DMS 273 treated with DMSO at 0.1 percent for 48 hours (cell line): ENCODE measurements at regions not wholly inside any gene's neighbourhood (a gene's known extent, or its start where the extent isn't known, plus 50 kb on each side); places are given as distances from the start of the nearest gene placed in this dataset.
"Not testable (repeated sequence)": the region's sequence is repeated elsewhere in the genome, so short reads cannot be mapped to it uniquely, and the experiment has no call there.

Experiments used
- DNase-seq: peaks from one replicate; lab custom pipeline; 2025; lab: John Stamatoyannopoulos, UW

DNA sequence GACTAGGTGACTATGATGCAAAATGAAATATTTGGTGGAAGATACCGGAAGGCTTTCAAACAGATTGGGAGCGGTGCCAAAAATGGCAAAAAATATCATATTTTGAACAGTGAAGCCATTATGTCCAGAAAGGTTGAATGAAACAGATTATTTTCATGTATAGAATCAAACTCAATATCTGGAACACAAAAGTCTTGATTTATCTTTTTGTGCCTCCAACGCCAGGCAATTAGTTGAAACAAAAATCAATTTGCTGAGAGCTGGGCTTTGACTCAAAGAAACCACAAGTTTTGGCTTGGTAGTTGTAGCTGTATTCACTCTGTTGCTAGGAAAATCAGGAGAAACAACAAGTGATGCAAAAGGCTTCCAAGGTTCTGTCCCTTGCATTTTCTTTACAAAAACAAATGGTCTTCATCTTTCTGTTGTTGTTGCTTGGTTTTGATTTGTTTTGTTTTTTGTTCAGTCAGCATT is 421.7 kb upstream of the TYRP1 start:
- DNase-seq = no peak

DNA sequence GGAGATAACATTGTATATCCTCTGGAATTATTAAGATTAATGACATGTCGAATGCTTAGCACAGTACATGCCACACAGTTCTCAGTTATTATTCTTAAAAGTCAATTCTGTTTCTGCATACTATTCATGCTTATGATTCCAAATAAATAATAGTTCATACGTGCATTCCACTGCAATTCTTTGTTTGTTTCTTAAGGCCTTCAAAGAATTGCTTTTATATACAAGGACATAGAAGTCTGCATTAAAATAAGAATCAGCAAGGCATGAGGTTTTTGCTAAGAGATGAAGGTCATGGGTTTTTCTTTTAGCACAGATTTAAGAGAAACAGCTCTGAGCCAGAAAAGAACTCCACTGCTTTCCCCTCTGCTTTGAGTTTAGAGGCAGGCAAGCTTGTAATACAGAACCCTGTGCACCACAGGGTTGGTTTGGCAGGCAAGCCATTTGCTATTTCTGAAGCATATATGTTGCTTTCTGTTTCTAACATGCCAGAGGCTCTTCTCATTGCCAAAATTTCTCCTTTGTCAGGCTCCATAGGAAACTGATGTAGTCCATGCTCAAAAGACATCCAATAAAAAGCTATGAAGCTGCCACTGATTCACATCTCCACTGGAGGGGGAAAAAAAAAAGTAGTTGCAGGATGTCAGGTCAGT is 420.6 kb upstream of the TYRP1 start:
- DNase-seq = no peak

DNA sequence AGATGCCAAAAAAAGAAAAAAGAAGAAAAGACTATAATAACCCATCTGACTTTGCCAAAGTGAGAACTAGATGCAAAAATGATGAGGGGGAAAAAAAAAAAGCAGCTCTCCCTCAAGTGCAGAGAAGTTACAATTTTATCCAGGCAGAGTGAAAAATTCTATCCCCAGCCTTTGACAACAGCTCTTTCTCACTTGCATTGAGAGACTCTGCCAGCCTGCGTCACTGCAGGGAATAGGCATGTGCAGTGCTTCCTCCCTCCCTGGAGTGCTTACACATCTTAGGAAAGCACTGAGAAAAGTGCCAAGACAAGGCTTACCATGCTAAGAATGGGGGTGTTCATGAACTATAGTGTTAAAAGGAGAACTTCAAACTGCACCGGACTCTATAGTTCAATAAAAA is 418.6 kb upstream of the TYRP1 start:
- DNase-seq = no peak

DNA sequence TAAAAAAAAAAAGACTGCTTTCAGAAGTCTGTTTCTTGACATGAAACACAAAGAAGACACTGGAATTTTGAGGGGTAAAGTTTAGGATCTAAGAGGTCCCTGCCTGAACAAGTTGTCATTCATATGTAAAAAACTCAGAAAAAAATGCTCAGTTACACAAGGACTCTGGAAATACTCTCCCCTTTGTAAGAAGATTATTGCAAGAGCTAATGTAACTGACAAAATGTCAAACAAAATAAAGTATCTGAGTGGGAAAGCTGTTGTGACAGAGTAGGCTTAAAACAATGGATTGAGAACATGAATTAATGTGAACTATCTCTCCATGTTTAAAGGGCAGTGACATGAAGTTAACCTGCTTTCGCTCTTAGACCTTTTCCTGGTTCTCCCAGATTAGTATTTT is 416.7 kb upstream of the TYRP1 start:
- DNase-seq = no peak

DNA sequence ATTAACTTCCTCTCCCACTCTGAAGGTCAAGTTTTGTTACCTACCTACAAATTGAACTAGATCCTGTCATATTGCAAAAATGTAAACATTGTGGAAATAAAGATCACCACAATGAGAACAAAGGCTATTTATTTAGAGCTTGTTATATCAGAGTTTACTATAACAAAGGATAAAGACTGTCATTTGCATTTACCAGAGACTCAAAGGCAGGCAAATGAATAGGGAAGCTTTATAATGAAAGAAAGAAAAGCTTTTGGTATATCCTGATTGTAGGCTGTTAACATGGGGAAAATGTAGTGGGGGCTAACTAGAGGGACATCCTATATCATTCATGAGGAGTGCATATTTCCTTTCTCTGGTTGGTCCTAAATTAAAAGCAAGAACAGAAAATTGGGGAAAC is 403.5 kb upstream of the TYRP1 start:
- no peak for DNase-seq

DNA sequence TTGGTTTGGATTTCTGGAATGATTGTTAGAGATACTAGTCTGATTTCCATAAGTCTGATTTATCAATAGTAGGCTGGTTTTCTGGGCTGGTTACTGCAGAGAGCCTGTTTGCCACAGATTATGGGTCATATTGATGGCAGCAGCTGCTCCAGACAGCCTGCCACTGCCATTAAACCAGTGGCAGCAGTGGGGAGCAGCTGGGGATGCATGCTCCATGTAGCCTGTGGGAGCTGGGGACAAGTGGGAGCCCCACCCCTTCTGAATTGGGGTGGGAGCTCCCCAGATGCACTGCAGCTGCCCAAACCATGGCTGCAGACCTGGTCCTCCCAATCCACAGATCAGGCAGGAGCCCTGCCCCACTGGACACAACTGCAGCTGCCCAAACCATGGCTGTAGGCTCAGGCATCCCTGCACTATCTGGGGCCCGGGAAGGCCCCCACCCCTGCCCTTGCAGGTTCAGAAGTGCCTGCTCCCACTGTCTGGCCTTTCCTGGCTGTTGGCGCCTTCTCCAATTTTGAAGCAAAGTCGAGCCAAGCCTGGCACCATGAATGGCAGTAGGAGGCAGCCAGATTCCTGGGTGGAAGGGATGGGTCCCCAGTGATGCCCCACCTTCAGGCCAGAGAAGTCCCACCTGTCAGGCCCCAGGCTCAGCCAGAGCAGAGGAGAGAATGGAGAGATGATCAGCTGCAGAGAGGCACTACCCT is 402.9 kb upstream of the TYRP1 start:
- no peak for DNase-seq

DNA sequence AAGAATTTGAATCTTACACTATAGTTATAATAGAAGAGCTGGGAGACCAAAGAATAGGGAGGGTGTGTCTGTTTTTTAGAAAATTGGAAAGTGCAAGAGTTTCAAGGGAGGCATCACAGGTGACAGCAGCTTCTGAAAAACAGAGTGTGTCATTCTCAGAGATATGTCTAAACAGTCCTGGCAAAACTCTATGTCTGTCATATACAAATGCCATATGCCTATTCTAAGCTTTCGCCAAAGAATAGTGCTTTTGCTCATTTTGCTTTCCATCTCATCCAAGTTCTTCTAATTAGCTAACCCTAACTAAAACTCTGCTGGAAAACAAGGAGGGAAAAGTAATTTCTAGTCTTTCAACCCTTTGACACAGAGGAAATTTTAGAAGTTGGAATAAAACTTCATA is 388.0 kb upstream of the TYRP1 start:
- DNase-seq = no peak

DNA sequence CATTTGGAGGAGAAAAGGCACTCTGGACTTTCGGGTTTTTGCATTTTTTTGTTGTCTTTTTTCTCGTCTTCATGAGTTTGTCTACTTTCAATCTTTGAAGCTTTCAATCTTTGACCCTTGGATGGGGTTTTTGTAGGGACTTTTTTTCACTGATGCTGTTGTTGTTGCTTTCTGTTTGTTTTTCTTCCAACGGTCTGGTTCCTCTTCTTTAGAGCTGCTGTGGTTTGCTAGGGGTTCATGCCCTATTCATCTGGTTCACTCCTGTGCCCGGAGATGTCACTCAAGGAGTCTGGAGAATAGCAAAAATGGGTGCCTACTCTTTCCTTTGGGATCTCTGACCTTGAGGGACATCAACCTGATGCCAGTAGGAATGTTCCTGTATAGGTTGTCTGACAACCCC is 378.6 kb upstream of the TYRP1 start:
- DNase-seq = no peak

DNA sequence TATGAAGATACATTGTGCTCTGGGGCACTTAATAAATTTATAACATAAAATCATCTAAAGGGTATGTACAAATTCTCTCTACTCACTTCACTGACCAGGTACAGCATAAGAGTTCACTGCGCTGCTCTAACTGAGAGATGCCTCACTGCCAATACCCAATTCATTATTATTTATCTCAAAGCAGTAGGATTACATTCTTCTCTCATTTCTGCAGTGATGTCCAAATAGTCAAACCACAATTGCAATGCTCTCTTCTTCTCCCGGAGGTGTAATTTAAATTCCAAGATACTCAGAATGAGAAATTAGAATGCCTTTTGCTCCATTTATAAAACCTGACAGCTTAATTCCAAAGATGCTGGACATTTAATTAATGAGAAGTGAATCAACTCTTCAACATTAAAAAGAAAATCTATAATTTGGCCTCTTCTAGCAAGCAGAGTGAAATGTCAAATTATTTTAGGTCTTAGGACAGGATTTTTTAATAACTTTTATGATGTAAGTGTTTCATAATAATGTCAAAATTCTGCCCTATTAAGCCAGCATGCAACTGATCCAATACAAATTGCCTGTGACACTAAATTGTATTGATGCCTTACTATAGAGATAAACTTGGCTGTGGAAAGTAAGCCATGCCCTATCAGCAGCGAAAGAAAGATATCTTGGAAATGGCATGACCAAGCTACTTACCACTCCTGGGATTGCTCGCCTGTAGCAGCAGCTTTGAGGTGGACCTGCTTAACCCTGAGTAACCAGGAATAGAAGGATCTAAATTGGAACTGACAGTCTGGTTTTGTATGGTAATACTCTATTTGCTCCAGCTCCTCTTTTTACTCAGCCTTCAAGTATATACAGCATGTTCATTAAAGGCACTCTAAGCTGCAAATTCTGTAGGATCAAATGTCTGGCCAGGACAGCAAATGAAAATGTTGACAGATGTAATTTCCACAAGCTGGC is 374.2 kb upstream of the TYRP1 start:
- no peak for DNase-seq

DNA sequence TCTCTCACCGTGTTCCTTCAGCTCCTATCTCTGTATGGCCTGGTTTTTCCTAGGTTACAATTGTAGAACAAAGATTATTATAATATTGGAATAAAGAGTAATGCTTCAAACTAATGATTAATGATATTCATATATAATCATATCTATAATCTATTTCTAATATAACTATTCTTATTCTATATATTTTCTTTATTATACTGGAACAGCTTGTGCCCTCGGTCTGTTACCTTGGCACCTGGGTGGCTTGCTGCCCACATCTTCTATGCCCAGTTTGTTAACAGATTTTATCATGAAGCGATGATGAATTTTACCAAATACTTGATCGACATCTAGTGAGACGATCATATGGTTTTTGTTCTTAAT is 363.6 kb upstream of the TYRP1 start:
- no peak for DNase-seq

DNA sequence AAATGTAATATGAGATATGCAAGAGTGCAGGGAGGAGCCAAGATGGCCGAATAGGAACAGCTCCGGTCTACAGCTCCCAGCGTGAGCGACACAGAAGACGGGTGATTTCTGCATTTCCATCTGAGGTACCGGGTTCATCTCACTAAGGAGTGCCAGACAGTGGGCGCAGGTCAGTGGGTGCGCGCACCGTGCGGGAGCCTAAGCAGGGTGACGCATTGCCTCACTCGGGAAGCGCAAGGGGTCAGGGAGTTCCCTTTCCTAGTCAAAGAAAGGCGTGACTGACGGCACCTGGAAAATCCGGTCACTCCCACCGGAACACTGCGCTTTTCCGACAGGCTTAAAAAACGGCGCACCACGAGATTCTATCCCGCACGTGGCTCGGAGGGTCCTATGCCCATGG is 359.2 kb upstream of the TYRP1 start:
- not testable (repeated sequence) for DNase-seq

DNA sequence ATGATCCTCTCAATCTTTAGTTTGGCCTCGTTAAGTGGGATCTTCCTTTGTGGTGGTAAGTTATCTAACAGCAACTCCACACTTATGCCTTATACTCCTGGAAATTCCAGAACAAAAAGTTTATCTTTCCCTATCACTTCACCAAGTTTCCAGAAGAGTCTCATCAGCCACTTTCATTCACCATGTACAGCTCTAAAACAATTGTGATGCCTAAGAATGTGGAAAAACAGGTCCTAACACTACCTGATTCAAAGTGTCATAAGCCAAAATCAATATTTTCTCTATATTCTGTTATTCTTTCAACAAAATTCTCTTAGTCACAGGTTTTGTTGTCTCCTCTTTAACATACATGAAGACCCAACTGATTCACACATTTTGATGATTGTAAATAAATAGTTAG is 342.4 kb upstream of the TYRP1 start:
- DNase-seq = no peak

DNA sequence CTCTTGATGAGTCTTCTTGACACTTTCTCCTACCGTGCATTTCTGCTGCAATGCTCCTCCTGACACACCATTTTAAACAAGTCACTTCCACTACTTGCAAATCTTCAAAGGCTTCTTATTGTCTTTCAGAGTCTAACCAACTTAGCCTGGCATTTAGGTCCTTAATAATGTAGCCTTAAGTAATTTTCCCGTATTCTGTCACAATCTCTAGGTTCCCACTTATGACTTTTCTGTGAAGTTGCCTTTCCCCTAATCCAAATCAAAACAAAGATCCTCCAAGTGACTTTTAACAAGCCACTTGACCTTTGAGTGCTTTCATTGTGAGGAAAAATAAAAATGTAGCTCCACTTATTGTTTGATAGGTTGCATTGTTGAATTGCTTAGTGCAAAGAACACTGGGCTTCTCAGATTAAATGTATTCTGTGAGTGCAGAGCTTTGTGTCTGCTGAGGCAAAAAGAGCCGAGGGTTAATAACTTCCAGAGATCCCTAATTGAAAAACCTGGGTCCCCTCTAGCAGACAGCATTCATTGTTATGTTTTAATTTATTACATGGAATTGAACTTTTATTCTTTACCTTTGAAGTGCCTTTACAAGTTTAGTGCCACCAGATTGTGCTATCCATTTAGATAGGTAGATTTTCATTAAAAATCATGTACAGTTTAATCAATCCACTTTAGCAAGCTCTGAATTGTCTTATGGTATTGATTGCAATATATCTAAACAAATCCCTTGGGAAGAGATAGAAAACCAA is 341.7 kb upstream of the TYRP1 start:
- no peak for DNase-seq

DNA sequence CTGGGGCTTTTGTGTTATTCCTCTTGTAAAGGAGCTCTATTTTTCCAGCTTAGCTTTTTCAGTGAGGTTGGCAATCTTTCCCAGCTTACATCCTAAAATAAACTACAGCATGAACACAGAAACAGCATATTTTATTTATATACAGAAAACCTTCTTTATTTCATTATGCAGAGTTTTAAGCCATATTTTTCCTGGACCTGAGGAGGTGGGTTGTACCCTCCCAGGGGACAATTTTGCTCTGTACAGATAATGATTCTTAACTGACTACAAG is 341.2 kb upstream of the TYRP1 start:
- no peak for DNase-seq

DNA sequence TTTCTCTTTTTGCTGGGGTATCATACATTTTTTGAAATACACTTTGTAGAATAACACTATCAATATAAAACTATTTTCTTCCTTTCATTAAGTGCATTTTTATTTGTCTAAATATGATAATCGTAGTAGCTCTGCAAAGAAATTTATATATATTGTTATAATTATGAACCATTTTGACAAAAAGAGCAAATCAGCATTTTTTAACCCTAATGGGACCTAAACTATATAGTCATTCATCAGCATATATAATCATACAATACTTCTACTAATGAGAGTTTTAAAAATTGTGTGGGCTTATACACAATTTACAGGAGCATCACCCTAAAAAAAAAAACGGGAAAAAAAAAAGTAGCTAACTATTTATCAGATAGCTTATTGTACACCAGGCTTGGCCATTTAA is 329.7 kb upstream of the TYRP1 start:
- DNase-seq = no peak

DNA sequence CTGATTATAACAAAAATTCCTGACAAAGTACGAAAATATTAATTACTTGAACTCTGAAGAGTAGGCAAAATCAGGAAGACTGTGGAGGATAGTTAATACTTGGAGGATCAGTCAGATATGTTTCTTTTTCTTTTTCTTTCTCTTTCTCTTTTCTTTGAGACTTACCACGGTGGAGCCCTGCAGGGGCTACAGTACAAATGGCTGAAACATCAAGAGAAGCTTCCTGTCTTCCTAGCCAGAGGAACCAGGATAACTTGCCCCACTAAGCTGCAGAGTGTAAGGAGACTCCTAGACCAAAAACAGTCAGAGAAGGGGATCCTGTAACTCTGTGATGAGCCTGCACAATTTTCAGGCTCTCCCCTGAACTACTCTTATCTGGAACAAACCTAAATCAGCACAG is 324.6 kb upstream of the TYRP1 start:
- DNase-seq = no peak

DNA sequence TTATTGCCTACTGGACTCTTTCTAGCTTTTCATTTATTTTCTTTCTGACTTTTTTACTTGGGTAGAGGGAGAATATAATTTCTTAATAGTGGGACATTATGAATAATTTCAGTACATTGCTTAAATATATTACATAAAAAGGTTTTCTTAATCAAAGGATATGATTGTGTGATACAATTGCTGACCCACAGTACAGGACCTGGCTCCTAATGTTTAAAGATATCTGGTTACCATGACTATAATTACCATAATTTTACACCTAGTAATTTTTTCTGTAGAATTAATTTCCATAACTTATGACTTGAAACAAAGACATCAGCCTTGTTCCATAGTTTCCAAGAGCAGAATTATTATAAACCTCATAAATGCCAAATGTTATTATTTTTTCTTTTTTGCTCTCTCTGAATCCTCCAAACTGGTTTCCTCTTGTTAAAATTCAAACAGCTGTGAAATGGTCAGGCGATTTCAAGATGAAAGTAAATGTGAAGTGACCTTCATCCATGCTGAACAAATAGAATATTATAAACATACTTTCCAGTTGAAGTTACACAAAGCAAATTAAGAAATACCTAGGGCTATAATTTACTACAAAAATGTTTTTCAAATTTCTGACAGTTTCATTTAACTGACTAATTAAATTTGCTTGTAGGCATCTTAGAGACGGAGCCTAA is 301.2 kb upstream of the TYRP1 start:
- no peak for DNase-seq

DNA sequence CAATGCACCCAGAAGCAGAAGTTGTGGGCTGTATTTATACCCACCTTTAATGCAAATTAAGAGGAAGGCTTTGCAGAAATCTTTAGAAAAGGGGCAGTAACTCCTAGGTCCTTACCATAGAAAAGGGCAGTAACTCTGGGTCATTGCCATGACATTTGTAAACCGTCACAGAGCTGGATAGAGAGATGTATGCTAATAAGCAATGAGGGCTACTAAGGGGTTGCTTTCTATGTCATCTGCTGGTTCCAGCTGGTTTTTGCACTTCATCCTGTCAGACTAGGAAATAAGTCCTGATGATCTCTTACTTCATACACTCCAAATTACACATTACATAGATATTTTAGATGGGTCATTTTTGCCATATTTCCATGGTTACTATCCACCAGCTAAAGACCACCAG is 299.1 kb upstream of the TYRP1 start:
- no peak for DNase-seq

DNA sequence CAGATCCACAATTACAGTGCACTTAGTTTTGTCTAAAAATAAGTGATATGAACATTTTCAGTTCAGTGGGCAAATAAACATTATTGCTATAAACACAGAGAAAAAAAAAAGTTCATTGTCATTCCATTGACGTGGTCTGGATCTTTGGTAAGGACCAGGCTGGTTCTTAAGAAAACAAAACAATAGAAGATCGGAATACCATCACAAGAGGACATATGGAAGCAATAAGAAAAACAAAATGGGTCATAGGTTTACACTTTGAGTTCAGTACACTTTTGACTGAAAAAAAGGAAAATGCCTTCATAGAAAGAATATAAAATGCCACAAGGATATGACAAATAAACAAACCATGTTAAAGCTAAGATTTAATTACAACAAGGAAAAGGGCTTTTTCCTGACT is 289.5 kb upstream of the TYRP1 start:
- no peak for DNase-seq

DNA sequence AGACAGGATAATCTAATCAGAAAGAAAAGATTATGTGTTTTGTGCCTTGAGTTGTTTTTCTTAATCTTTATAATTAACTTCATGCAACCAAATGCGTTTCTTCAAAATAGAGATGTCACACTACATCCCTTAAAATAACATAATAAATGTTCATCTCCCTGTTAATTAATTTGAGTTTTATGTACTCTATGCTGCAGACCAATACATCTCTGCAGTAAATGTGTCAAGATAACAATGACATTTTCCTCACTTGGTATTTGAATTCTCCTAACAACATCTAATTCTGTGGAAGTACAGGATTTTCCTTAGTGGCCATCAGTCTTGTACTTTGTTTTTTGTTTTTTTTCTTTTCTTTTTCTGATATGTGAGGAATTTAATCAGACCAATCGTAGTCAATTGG is 279.2 kb upstream of the TYRP1 start:
- DNase-seq = no peak

DNA sequence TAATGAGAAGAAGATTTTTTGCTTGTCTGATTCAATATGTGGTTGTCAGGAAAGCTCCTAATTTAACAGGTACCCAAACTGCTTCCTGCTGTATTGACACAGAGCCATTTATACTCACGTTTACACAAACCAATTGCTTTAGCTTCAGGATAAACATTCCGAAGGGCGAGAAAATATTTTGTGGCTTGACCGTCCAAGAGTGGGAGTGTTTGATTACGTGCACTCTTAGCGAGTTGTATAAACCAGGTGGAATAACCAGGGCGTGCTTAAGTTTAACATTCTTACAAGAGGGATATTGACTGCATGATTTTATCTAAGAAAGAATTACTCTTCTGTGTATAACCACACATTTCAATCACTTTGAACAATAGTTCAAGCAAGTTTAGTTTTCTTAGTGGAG is 278.7 kb upstream of the TYRP1 start:
- no peak for DNase-seq

DNA sequence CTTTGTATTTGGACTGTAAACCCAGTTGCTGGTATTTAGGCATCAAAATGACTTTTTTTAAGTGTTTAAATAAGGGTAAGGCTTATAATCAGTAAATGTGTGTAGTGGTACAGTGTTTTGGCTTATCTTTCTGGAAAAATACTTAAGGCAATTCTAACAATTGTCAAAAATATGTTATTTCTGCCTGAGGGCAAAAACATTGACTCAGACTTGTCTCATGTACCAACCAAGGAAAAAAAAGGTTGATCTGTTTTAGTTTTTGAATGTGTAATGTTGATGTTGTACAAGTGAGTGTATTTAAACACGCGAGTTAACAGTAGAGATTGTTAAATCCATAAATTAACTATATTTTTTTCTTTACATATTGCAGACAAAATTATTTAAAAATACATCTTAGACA is 277.8 kb upstream of the TYRP1 start:
- no peak for DNase-seq
